ENCODE measurements at regions not wholly inside any gene's neighbourhood (a gene's known extent, or its start where the extent isn't known, plus 50 kb on each side); places are given as distances from the start of the nearest gene placed in this dataset.
"Not testable (repeated sequence)": the region's sequence is repeated elsewhere in the genome, so short reads cannot be mapped to it uniquely, and the experiment has no call there.

- no peaks in the 10 kb centered on the region for H3K36me3 ChIP-seq (ENCODE audit: control insufficient read depth, insufficient read depth, low read length)
- DNase-seq, result peak; percentile 84
- no peak overlapping the region for H3K27ac ChIP-seq (ENCODE audit: low read length)
- peaks cover 20% of the 10 kb centered on the region for H3K27me3 ChIP-seq (ENCODE audit: control insufficient read depth, insufficient read depth, low read length)
- WGBS (ENCODE audit: insufficient coverage), result 3% methylated on average over 27 of the region's 36 CpGs
- no peaks in the 10 kb centered on the region for H3K9me3 ChIP-seq (replicated peaks; ENCODE audit: control insufficient read depth, low read depth, low read length)
- peak overlapping the region; percentile 48 for H3K4me3 ChIP-seq (ENCODE audit: low read length)
- H3K4me1 ChIP-seq (ENCODE audit: control insufficient read depth, insufficient read depth, low read length), result peaks cover 10% of the 10 kb centered on the region
Observed at GRCh38 chr13:27362064-27362751, 62.2 kb upstream of the GTF3A start.

- WGBS (ENCODE audit: insufficient coverage), result 94% methylated on average over 3 of the region's 5 CpGs
Observed at GRCh38 chr13:27363637-27364036, 60.8 kb upstream of the GTF3A start.

DNA sequence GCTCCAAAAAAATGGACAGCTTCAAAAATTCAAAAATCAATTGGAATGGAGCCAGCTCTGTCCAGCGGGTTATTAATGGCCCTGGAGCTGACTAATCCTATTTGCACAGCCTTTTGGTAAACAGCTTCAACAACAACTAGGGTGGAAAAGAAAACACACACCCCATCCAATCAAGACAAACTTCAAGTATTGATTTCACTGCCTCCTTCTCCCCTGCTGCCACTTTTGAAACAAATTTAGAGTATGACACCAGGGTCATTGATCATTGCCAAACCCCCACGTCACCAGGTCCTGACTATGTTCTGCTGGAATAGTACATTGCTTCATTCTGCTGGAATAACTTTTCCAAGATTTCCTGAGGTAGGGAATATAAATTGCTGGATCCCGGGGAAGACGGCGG, 56.8 kb upstream of the GTF3A start:
- no peak overlapping the region for H3K27ac ChIP-seq (ENCODE audit: low read length)
- WGBS (ENCODE audit: insufficient coverage), result 70% methylated on average over 5 of the region's 5 CpGs
- H3K4me1 ChIP-seq (ENCODE audit: control insufficient read depth, insufficient read depth, low read length), result peaks cover 1% of the 10 kb centered on the region
- DNase-seq, result no peak
- no peaks in the 10 kb centered on the region for H3K36me3 ChIP-seq (ENCODE audit: control insufficient read depth, insufficient read depth, low read length)
- H3K9me3 ChIP-seq (replicated peaks; ENCODE audit: control insufficient read depth, low read depth, low read length), result no peaks in the 10 kb centered on the region
- peaks cover 35% of the 10 kb centered on the region for H3K27me3 ChIP-seq (ENCODE audit: control insufficient read depth, insufficient read depth, low read length)
- no peak overlapping the region for H3K4me3 ChIP-seq (ENCODE audit: low read length)

More at GRCh38 chr13:27363637-27364036, 60.8 kb upstream of the GTF3A start:
- not testable (repeated sequence) for DNase-seq; H3K36me3 ChIP-seq (ENCODE audit: control insufficient read depth, insufficient read depth, low read length); H3K4me3 ChIP-seq (ENCODE audit: low read length); H3K27ac ChIP-seq (ENCODE audit: low read length); H3K9me3 ChIP-seq (replicated peaks; ENCODE audit: control insufficient read depth, low read depth, low read length); H3K4me1 ChIP-seq (ENCODE audit: control insufficient read depth, insufficient read depth, low read length)
- peaks cover 29% of the 10 kb centered on the region for H3K27me3 ChIP-seq (ENCODE audit: control insufficient read depth, insufficient read depth, low read length)

- 90% methylated on average over 10 of the region's 12 CpGs for WGBS (ENCODE audit: insufficient coverage)
- H3K27ac ChIP-seq (ENCODE audit: low read length), result no peak overlapping the region
- no peaks in the 10 kb centered on the region for H3K9me3 ChIP-seq (replicated peaks; ENCODE audit: control insufficient read depth, low read depth, low read length)
- no peak for DNase-seq
- no peak overlapping the region for H3K4me3 ChIP-seq (ENCODE audit: low read length)
- H3K27me3 ChIP-seq (ENCODE audit: control insufficient read depth, insufficient read depth, low read length), result peaks cover 44% of the 10 kb centered on the region
- H3K4me1 ChIP-seq (ENCODE audit: control insufficient read depth, insufficient read depth, low read length), result no peaks in the 10 kb centered on the region
- no peaks in the 10 kb centered on the region for H3K36me3 ChIP-seq (ENCODE audit: control insufficient read depth, insufficient read depth, low read length)
Observed at GRCh38 chr13:27370305-27370872, 54.0 kb upstream of the GTF3A start.

- H3K4me3 ChIP-seq (ENCODE audit: low read length), result no peak overlapping the region
- H3K27ac ChIP-seq (ENCODE audit: low read length), result no peak overlapping the region
- H3K4me1 ChIP-seq (ENCODE audit: control insufficient read depth, insufficient read depth, low read length), result no peaks in the 10 kb centered on the region
- H3K36me3 ChIP-seq (ENCODE audit: control insufficient read depth, insufficient read depth, low read length), result no peaks in the 10 kb centered on the region
- 100% methylated on average over 2 of the region's 5 CpGs for WGBS (ENCODE audit: insufficient coverage)
- H3K9me3 ChIP-seq (replicated peaks; ENCODE audit: control insufficient read depth, low read depth, low read length), result no peaks in the 10 kb centered on the region
- DNase-seq, result no peak
- H3K27me3 ChIP-seq (ENCODE audit: control insufficient read depth, insufficient read depth, low read length), result peaks cover 44% of the 10 kb centered on the region
Observed at GRCh38 chr13:27371932-27372331, 52.5 kb upstream of the GTF3A start.

GRCh38 chr13:27372896-27373295, 51.5 kb upstream of the GTF3A start:
- Histone ChIP-seq H3K4me3 (ENCODE audit: low read length) (no peak overlapping the region), H3K36me3 (ENCODE audit: control insufficient read depth, insufficient read depth, low read length) (no peaks in the 10 kb centered on the region), H3K4me1 (ENCODE audit: control insufficient read depth, insufficient read depth, low read length) (no peaks in the 10 kb centered on the region), H3K27ac (ENCODE audit: low read length) (no peak overlapping the region), H3K27me3 (ENCODE audit: control insufficient read depth, insufficient read depth, low read length) (peaks cover 35% of the 10 kb centered on the region), H3K9me3 (replicated peaks; ENCODE audit: control insufficient read depth, low read depth, low read length) (no peaks in the 10 kb centered on the region)
- no peak for DNase-seq
- 32% methylated on average over 5 of the region's 11 CpGs for WGBS (ENCODE audit: insufficient coverage)

- Histone ChIP-seq H3K4me3 (ENCODE audit: low read length) (no peak overlapping the region), H3K27me3 (ENCODE audit: control insufficient read depth, insufficient read depth, low read length) (peaks cover 31% of the 10 kb centered on the region), H3K9me3 (replicated peaks; ENCODE audit: control insufficient read depth, low read depth, low read length) (no peaks in the 10 kb centered on the region), H3K36me3 (ENCODE audit: control insufficient read depth, insufficient read depth, low read length) (no peaks in the 10 kb centered on the region), H3K27ac (ENCODE audit: low read length) (no peak overlapping the region), H3K4me1 (ENCODE audit: control insufficient read depth, insufficient read depth, low read length) (no peaks in the 10 kb centered on the region)
- DNase-seq, result no peak
- whole genome bisulfite sequencing (ENCODE audit: insufficient coverage), result 74% methylated on average over 6 of the region's 10 CpGs
Observed at GRCh38 chr13:27374126-27374613, 50.2 kb upstream of the GTF3A start.

Measured in muscle of leg (tissue), 3 donors.